ENCODE measurements at regions not wholly inside any gene's neighbourhood (a gene's known extent, or its start where the extent isn't known, plus 50 kb on each side); places are given as distances from the start of the nearest gene placed in this dataset.

- Histone ChIP-seq H3K4me1 (no peaks in the 10 kb centered on the region), H3K9me3 (no peaks in the 10 kb centered on the region), H3K27ac (no peak overlapping the region), H3K4me3 (no peak overlapping the region), H3K36me3 (peaks cover 5% of the 10 kb centered on the region), H3K27me3 (no peaks in the 10 kb centered on the region)
- DNase-seq (ENCODE audit: low spot score in 2 of 2): no peak
- intact Hi-C loops (cut with DNase I; ENCODE audit: low total_unique reads): no loop called here
- no peak for TF ChIP-seq CTCF (IDR thresholded peaks at IDR 0.05)
- no peak for TF ChIP-seq POLR2A (IDR thresholded peaks at IDR 0.05)
- TF ChIP-seq POLR2AphosphoS5 (IDR thresholded peaks at IDR 0.05): no peak
Observed at GRCh38 chr2:78009289-78009688, 487.1 kb upstream of the LRRTM4 start.

- intact Hi-C loops (cut with DNase I; ENCODE audit: low total_unique reads): no loop called here
- Histone ChIP-seq H3K36me3 (peaks cover 5% of the 10 kb centered on the region), H3K9me3 (no peaks in the 10 kb centered on the region), H3K4me3 (no peak overlapping the region), H3K4me1 (no peaks in the 10 kb centered on the region), H3K27me3 (no peaks in the 10 kb centered on the region), H3K27ac (no peak overlapping the region)
- DNase-seq (ENCODE audit: low spot score in 2 of 2): no peak
- no peak for TF ChIP-seq POLR2A (IDR thresholded peaks at IDR 0.05)
- TF ChIP-seq CTCF (IDR thresholded peaks at IDR 0.05): no peak
- TF ChIP-seq POLR2AphosphoS5 (IDR thresholded peaks at IDR 0.05): no peak
Observed at GRCh38 chr2:78011251-78011650, 489.1 kb upstream of the LRRTM4 start.

GRCh38 chr2:78020491-78020890 lies 498.3 kb upstream of the LRRTM4 start:
- H3K27ac ChIP-seq: no peak overlapping the region
- no peaks in the 10 kb centered on the region for H3K36me3 ChIP-seq
- no peak for DNase-seq (ENCODE audit: low spot score in 2 of 2)
- peaks cover 0 to 7% of the 10 kb centered on the region in 2 donors for H3K9me3 ChIP-seq
- H3K27me3 ChIP-seq: no peaks in the 10 kb centered on the region
- H3K4me3 ChIP-seq: no peak overlapping the region
- H3K4me1 ChIP-seq: no peaks in the 10 kb centered on the region
- TF ChIP-seq POLR2AphosphoS5 (IDR thresholded peaks at IDR 0.05): no peak
- no peak for TF ChIP-seq POLR2A (IDR thresholded peaks at IDR 0.05)
- no peak for TF ChIP-seq CTCF (IDR thresholded peaks at IDR 0.05)
- intact Hi-C loops (cut with DNase I; ENCODE audit: low total_unique reads): loop anchor here (5.0 kb wide), 1 partner anchor 387 kb away; no protein-coding TSS in a partner anchor

- no peaks in the 10 kb centered on the region for H3K27me3 ChIP-seq
- no peaks in the 10 kb centered on the region for H3K36me3 ChIP-seq
- TF ChIP-seq POLR2AphosphoS5 (IDR thresholded peaks at IDR 0.05): no peak
- no peak for TF ChIP-seq CTCF (IDR thresholded peaks at IDR 0.05)
- TF ChIP-seq POLR2A (IDR thresholded peaks at IDR 0.05): no peak
- no peak for DNase-seq (ENCODE audit: low spot score in 2 of 2)
- no peak overlapping the region for H3K4me3 ChIP-seq
- peaks cover 0 to 18% of the 10 kb centered on the region in 2 donors for H3K9me3 ChIP-seq
- intact Hi-C loops (cut with DNase I; ENCODE audit: low total_unique reads): loop anchor here (5.0 kb wide), 1 partner anchor 384 kb away; no protein-coding TSS in a partner anchor
- H3K27ac ChIP-seq: no peak overlapping the region
- no peaks in the 10 kb centered on the region for H3K4me1 ChIP-seq
Observed at GRCh38 chr2:78023356-78023755, 501.2 kb upstream of the LRRTM4 start.

GRCh38 chr2:78024996-78025395 lies 502.8 kb upstream of the LRRTM4 start:
- peaks cover 0 to 34% of the 10 kb centered on the region in 2 donors for H3K9me3 ChIP-seq
- no peaks in the 10 kb centered on the region for H3K27me3 ChIP-seq
- no peak overlapping the region for H3K4me3 ChIP-seq
- intact Hi-C loops (cut with DNase I; ENCODE audit: low total_unique reads): loop anchor here (5.0 kb wide), 1 partner anchor 382 kb away; no protein-coding TSS in a partner anchor
- TF ChIP-seq POLR2A (IDR thresholded peaks at IDR 0.05) (no peak), CTCF (IDR thresholded peaks at IDR 0.05) (no peak), POLR2AphosphoS5 (IDR thresholded peaks at IDR 0.05) (no peak)
- no peak for DNase-seq (ENCODE audit: low spot score in 2 of 2)
- no peaks in the 10 kb centered on the region for H3K36me3 ChIP-seq
- no peak overlapping the region for H3K27ac ChIP-seq
- H3K4me1 ChIP-seq: no peaks in the 10 kb centered on the region
